Loucy (cell line): ENCODE measurements at regions not wholly inside any gene's neighbourhood (a gene's known extent, or its start where the extent isn't known, plus 50 kb on each side); places are given as distances from the start of the nearest gene placed in this dataset.

Source experiments
- H2AFZ ChIP-seq: fragments of 200-600 bp; sonication (generic); 2 replicates; pipeline ENCODE4 v1.6.0; 2016; ENCODE audit warnings: antibody characterized with exemption, mild to moderate bottlenecking, low read length, moderate library complexity
- H3F3A ChIP-seq: fragments of 200-600 bp; 2 replicates; pipeline ENCODE4 v1.6.0; 2016; ENCODE audit warnings: antibody characterized with exemption, low read depth, mild to moderate bottlenecking
- H3K27me3 ChIP-seq: fragments of 200-600 bp; sonication (generic); 2 replicates; pipeline ENCODE4 v1.6.1; 2014; ENCODE audit warnings: low read length, mild to moderate bottlenecking; ENCODE audit not compliant: insufficient read depth, poor library complexity, severe bottlenecking
- H3K36me3 ChIP-seq: fragments of 200-600 bp; sonication (generic); 2 replicates; pipeline ENCODE4 v1.6.1; 2016; ENCODE audit warnings: low read length; ENCODE audit not compliant: insufficient read depth
- H3K4me1 ChIP-seq: fragments of 200-600 bp; sonication (generic); 2 replicates; pipeline ENCODE4 v1.5.1; 2014; ENCODE audit warnings: low read length, mild to moderate bottlenecking; ENCODE audit not compliant: insufficient read depth, poor library complexity, severe bottlenecking
- H3K4me2 ChIP-seq: fragments of 200-600 bp; sonication (generic); 2 replicates; pipeline ENCODE4 v1.6.0; 2014; ENCODE audit warnings: antibody characterized with exemption, low read length, low read depth, mild to moderate bottlenecking; ENCODE audit not compliant: poor library complexity, severe bottlenecking
- H3K4me3 ChIP-seq: fragments of 200-600 bp; sonication (generic); 2 replicates; pipeline ENCODE4 v1.5.1; 2014; ENCODE audit warnings: low read length, mild to moderate bottlenecking, mixed read lengths; ENCODE audit not compliant: poor library complexity, severe bottlenecking
- H3K79me2 ChIP-seq: fragments of 200-600 bp; sonication (generic); 2 replicates; pipeline ENCODE4 v1.6.1; 2014; ENCODE audit warnings: low read length; ENCODE audit not compliant: insufficient read depth
- H3K9ac ChIP-seq: fragments of 200-600 bp; sonication (generic); 2 replicates; pipeline ENCODE4 v1.6.0; 2014; ENCODE audit warnings: mild to moderate bottlenecking, low read depth, low read length, moderate library complexity; ENCODE audit not compliant: poor library complexity, severe bottlenecking
- H3K9me2 ChIP-seq: fragments of 200-600 bp; sonication (generic); replicated peaks from 2 replicates; pipeline ENCODE4 v1.6.1; 2016; ENCODE audit warnings: low read depth, low read length, mixed read lengths
- H3K9me3 ChIP-seq: fragments of 200-600 bp; sonication (generic); 2 replicates; pipeline ENCODE4 v1.6.1; 2014; ENCODE audit warnings: mild to moderate bottlenecking, antibody characterized with exemption, low read length, low read depth; ENCODE audit not compliant: insufficient read depth
- H4K20me1 ChIP-seq: fragments of 200-600 bp; sonication (generic); 2 replicates; pipeline ENCODE4 v1.6.0; 2014; ENCODE audit warnings: antibody characterized with exemption, low read length, mild to moderate bottlenecking; ENCODE audit not compliant: insufficient read depth, poor library complexity, severe bottlenecking
- CTCF ChIP-seq: fragments of 200-600 bp; sonication (generic); conservative IDR thresholded peaks from 2 replicates; pipeline ENCODE4 v1.5.1; 2014; ENCODE audit warnings: mild to moderate bottlenecking, antibody characterized with exemption, low read length
- EZH2phosphoT487 ChIP-seq: fragments of 200-600 bp; IDR thresholded peaks from 2 replicates; pipeline ENCODE4 v1.6.1; 2018; ENCODE audit warnings: antibody characterized with exemption, mild to moderate bottlenecking, moderate library complexity, borderline replicate concordance

GRCh38 chr10:131703541-131703940, 197.3 kb upstream of the PPP2R2D start:
- Histone ChIP-seq H2AFZ (no peak overlapping the region), H3K4me2 (no peak overlapping the region), H3K79me2 (no peaks in the 10 kb centered on the region), H3F3A (no peaks in the 10 kb centered on the region), H3K36me3 (no peaks in the 10 kb centered on the region), H3K9me3 (peaks cover 3% of the 10 kb centered on the region; the same call in 1 of the 2 replicates), H3K4me3 (no peak overlapping the region), H3K27me3 (no peaks in the 10 kb centered on the region), H4K20me1 (no peaks in the 10 kb centered on the region), H3K9me2 (no peaks in the 10 kb centered on the region), H3K9ac (no peak overlapping the region), H3K4me1 (peaks cover 7% of the 10 kb centered on the region)
- TF ChIP-seq CTCF = no peak
- no peak for TF ChIP-seq EZH2phosphoT487

DNA sequence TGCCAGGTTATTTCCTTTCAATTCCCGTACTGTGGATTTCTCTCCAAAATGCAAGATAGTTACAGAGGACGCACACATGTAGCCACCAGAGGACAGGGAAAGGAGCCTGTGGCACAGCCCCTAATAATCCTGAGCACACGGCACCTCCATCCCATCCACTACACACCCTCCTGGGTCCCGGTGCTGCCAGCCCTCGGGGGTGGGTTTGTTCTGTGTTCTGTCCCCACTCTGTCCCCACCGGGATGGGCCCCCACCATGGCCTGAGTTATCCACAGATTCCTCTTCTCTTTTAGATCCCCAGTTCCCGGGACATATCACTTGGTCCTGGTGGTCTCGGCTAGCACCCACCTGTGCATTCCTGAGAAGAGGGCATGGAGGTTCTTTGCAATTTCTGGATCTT, 196.9 kb upstream of the PPP2R2D start:
- H3K36me3 ChIP-seq = no peaks in the 10 kb centered on the region
- no peak for TF ChIP-seq CTCF
- TF ChIP-seq EZH2phosphoT487 = no peak
- H3K4me2 ChIP-seq = no peak overlapping the region
- no peak overlapping the region for H3K9ac ChIP-seq
- no peak overlapping the region for H3K4me3 ChIP-seq
- H3F3A ChIP-seq = no peaks in the 10 kb centered on the region
- no peak overlapping the region for H2AFZ ChIP-seq
- peaks cover 3% of the 10 kb centered on the region; the same call in 1 of the 2 replicates for H3K9me3 ChIP-seq
- no peaks in the 10 kb centered on the region for H3K9me2 ChIP-seq
- no peaks in the 10 kb centered on the region for H3K79me2 ChIP-seq
- H4K20me1 ChIP-seq = no peaks in the 10 kb centered on the region
- H3K4me1 ChIP-seq = peaks cover 7% of the 10 kb centered on the region
- H3K27me3 ChIP-seq = no peaks in the 10 kb centered on the region

DNA sequence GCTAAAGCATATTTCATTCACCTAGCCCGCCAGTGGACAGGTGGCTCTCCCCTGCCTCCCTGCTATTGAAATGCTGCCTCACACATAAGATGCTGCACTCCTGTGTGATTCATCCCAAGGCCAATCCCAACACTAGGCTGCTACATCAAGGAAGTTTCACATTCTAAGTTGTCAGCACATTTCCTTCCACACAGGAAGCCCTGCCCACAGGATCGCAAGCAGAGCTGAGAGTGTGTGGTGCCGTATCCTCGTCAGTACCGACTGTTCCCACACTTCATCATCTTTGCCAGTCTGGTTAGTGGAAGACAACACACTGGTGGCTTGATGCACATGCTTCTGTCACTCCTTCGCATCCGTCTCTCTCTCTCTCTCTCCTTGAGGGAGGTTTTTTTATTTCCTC, 194.3 kb upstream of the PPP2R2D start:
- peaks cover 3% of the 10 kb centered on the region; the same call in 1 of the 2 replicates for H3K9me3 ChIP-seq
- H2AFZ ChIP-seq = no peak overlapping the region
- H3K9ac ChIP-seq = no peak overlapping the region
- H3K9me2 ChIP-seq = no peaks in the 10 kb centered on the region
- no peaks in the 10 kb centered on the region for H3F3A ChIP-seq
- no peaks in the 10 kb centered on the region for H3K27me3 ChIP-seq
- TF ChIP-seq EZH2phosphoT487 (no peak), CTCF (no peak)
- no peaks in the 10 kb centered on the region for H4K20me1 ChIP-seq
- no peak overlapping the region for H3K4me3 ChIP-seq
- H3K4me2 ChIP-seq = no peak overlapping the region
- H3K79me2 ChIP-seq = no peaks in the 10 kb centered on the region
- peaks cover 7% of the 10 kb centered on the region for H3K4me1 ChIP-seq
- no peaks in the 10 kb centered on the region for H3K36me3 ChIP-seq
